ENCODE measurements at regions not wholly inside any gene's neighbourhood (a gene's known extent, or its start where the extent isn't known, plus 50 kb on each side); places are given as distances from the start of the nearest gene placed in this dataset.

DNA sequence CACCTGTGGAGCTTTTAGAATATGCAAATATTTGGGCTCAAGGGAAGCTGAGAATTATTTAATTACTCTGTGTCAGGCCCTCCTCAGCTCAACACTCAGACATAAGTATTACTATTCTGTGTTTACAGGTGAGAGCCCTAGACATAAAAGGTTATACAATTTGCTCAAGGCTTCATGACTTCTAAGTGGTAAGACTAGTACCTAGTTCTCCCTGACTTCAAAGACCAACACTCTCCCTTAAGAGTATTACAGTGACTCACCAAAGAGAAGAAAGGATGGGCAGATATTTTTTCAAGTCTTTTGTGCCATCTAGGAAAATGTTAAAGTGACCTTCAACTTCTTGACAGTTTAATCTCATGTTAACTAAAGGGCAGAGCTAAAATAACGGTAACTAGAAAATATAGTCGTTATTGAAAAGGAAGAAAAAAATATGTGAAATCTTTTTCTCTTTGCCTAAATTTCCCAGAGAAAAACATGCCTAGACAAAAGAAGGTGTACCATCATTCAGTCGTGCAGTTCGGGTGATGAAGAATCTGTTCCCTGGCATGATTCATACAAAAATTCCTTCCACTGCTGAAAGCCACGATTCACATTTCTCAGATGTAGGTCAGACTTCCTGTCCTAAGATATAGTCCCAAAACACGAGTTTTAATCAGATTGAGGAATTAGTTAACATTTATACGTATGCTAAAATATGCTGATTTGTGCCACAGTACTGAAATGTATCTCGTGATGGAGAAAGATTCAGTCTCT, 849.1 kb upstream of the API5 start:
- H3K27me3 ChIP-seq (ENCODE audit: control insufficient read depth, insufficient read depth, low read length), result no peaks in the 10 kb centered on the region
- TF ChIP-seq, protein P1, sequence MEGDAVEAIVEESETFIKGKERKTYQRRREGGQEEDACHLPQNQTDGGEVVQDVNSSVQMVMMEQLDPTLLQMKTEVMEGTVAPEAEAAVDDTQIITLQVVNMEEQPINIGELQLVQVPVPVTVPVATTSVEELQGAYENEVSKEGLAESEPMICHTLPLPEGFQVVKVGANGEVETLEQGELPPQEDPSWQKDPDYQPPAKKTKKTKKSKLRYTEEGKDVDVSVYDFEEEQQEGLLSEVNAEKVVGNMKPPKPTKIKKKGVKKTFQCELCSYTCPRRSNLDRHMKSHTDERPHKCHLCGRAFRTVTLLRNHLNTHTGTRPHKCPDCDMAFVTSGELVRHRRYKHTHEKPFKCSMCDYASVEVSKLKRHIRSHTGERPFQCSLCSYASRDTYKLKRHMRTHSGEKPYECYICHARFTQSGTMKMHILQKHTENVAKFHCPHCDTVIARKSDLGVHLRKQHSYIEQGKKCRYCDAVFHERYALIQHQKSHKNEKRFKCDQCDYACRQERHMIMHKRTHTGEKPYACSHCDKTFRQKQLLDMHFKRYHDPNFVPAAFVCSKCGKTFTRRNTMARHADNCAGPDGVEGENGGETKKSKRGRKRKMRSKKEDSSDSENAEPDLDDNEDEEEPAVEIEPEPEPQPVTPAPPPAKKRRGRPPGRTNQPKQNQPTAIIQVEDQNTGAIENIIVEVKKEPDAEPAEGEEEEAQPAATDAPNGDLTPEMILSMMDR (IDR thresholded peaks at IDR 0.05), result no peak
- no peak for DNase-seq
- H3K9me3 ChIP-seq (ENCODE audit: control insufficient read depth, insufficient read depth, low read length), result no peaks in the 10 kb centered on the region
- no peak for ATAC-seq
- no peaks in the 10 kb centered on the region for H3K4me1 ChIP-seq (ENCODE audit: control insufficient read depth, insufficient read depth, low read length)
- no peak overlapping the region for H3K4me3 Mint-ChIP-seq
- no peaks in the 10 kb centered on the region for H3K27me3 Mint-ChIP-seq (ENCODE audit: low read depth in 2 of 2)
- no peak overlapping the region for H3K4me3 ChIP-seq (ENCODE audit: low read length)
- H3K36me3 Mint-ChIP-seq, result no peaks in the 10 kb centered on the region
- WGBS (ENCODE audit: insufficient coverage), result 84% methylated on average over 6 of the region's 8 CpGs
- intact Hi-C loops (cut with micrococcal nuclease), result no loop called here
- no peak overlapping the region for H3K27ac Mint-ChIP-seq
- H3K27ac ChIP-seq (ENCODE audit: low read length), result no peak overlapping the region
- H3K4me1 Mint-ChIP-seq, result no peaks in the 10 kb centered on the region
- H3K9me3 Mint-ChIP-seq, result peaks cover 8 to 10% of the 10 kb centered on the region in 2 donors
- H3K36me3 ChIP-seq (ENCODE audit: control insufficient read depth, insufficient read depth, low read length), result no peaks in the 10 kb centered on the region

DNA sequence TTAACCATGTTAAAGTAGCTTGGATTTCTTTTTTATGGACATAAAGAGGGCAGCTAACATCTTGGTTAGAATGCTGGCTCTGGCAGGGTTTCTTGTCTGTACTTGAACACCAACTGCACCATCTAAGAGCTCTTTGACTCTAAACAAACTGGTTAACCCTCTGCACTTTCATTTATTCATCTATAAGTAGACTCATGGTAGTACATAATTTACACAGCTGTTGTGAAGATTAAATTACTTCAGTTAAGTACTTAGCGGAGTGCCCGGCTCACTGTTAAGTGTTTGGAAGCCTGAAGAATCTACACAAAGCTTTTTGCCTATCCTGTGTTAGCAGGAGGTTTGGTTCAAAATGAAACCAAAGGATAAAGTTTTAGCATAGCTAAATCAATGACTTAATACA, 846.2 kb upstream of the API5 start:
- H3K36me3 Mint-ChIP-seq, result no peaks in the 10 kb centered on the region
- H3K4me1 Mint-ChIP-seq, result no peaks in the 10 kb centered on the region
- no peak overlapping the region for H3K27ac ChIP-seq (ENCODE audit: low read length)
- H3K4me1 ChIP-seq (ENCODE audit: control insufficient read depth, insufficient read depth, low read length), result no peaks in the 10 kb centered on the region
- H3K27ac Mint-ChIP-seq, result no peak overlapping the region
- no peaks in the 10 kb centered on the region for H3K27me3 ChIP-seq (ENCODE audit: control insufficient read depth, insufficient read depth, low read length)
- no peaks in the 10 kb centered on the region for H3K9me3 ChIP-seq (ENCODE audit: control insufficient read depth, insufficient read depth, low read length)
- TF ChIP-seq, protein P1 (IDR thresholded peaks at IDR 0.05), result no peak
- 79% methylated on average over 2 of the region's 2 CpGs for WGBS (ENCODE audit: insufficient coverage)
- H3K9me3 Mint-ChIP-seq, result peaks cover 8% of the 10 kb centered on the region in 2 donors
- H3K36me3 ChIP-seq (ENCODE audit: control insufficient read depth, insufficient read depth, low read length), result no peaks in the 10 kb centered on the region
- no peak overlapping the region for H3K4me3 Mint-ChIP-seq
- H3K4me3 ChIP-seq (ENCODE audit: low read length), result no peak overlapping the region
- H3K27me3 Mint-ChIP-seq (ENCODE audit: low read depth in 2 of 2), result no peaks in the 10 kb centered on the region
- intact Hi-C loops (cut with micrococcal nuclease), result no loop called here
- no peak for DNase-seq
- no peak for ATAC-seq

DNA sequence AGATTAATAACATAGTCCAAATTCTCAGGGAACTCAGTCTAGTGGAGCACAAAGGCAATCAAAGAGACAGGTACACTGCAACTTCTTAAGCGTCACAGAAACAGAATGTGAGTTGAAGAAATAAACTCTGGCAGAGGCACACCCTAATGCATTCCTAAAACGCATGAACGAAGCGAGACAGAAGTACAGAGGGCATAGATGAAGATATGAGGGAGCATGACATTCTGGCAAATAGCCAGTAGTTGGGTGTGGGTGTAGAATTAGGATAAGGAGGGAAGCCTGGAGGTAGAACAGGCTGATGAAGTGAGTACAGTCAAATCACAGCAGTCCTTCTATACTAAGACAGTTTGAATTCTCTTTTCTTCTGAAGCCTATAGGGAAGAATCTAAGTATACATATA, 838.7 kb upstream of the API5 start:
- Histone ChIP-seq H3K27me3 (ENCODE audit: control insufficient read depth, insufficient read depth, low read length) (no peaks in the 10 kb centered on the region), H3K27ac (ENCODE audit: low read length) (no peak overlapping the region), H3K4me3 (ENCODE audit: low read length) (no peak overlapping the region), H3K9me3 (ENCODE audit: control insufficient read depth, insufficient read depth, low read length) (no peaks in the 10 kb centered on the region), H3K36me3 (ENCODE audit: control insufficient read depth, insufficient read depth, low read length) (no peaks in the 10 kb centered on the region), H3K4me1 (ENCODE audit: control insufficient read depth, insufficient read depth, low read length) (no peaks in the 10 kb centered on the region)
- ATAC-seq (no peak), DNase-seq (no peak)
- 89% methylated on average over 4 of the region's 4 CpGs for WGBS (ENCODE audit: insufficient coverage)
- H3K36me3 Mint-ChIP-seq, result no peaks in the 10 kb centered on the region
- peaks cover 10 to 13% of the 10 kb centered on the region in 2 donors for H3K9me3 Mint-ChIP-seq
- TF ChIP-seq, protein P1 (IDR thresholded peaks at IDR 0.05), result no peak
- H3K4me1 Mint-ChIP-seq, result no peaks in the 10 kb centered on the region
- H3K4me3 Mint-ChIP-seq, result no peak overlapping the region
- no peaks in the 10 kb centered on the region for H3K27me3 Mint-ChIP-seq (ENCODE audit: low read depth in 2 of 2)
- intact Hi-C loops (cut with micrococcal nuclease), result no loop called here
- no peak overlapping the region for H3K27ac Mint-ChIP-seq

DNA sequence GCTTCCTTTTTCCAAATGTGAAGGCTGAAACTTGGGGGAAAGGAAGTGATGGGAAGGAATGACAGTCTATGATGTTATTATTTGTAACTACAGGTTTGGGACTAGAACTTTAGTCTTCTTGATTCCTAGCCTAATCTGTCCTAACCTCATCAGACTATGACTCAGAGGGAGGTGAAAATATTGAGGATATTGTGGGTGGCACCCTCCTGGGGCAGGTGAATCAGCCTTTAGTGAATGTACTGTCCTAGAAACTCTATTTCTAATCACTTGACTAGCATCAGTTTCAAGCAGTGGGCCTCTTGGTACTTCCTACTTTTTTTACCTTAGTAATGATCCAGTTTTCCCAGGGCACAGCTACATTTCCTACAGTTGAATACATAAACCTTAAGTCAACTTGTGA, 829.0 kb upstream of the API5 start:
- no peak overlapping the region for H3K27ac ChIP-seq (ENCODE audit: low read length)
- ATAC-seq, result no peak
- H3K9me3 ChIP-seq (ENCODE audit: control insufficient read depth, insufficient read depth, low read length), result peaks cover 5% of the 10 kb centered on the region
- no peak overlapping the region for H3K4me3 ChIP-seq (ENCODE audit: low read length)
- intact Hi-C loops (cut with micrococcal nuclease), result no loop called here
- H3K4me3 Mint-ChIP-seq, result no peak overlapping the region
- no peaks in the 10 kb centered on the region for H3K4me1 Mint-ChIP-seq
- no peaks in the 10 kb centered on the region for H3K27me3 Mint-ChIP-seq (ENCODE audit: low read depth in 2 of 2)
- H3K27ac Mint-ChIP-seq, result no peak overlapping the region
- no peaks in the 10 kb centered on the region for H3K36me3 ChIP-seq (ENCODE audit: control insufficient read depth, insufficient read depth, low read length)
- H3K27me3 ChIP-seq (ENCODE audit: control insufficient read depth, insufficient read depth, low read length), result no peaks in the 10 kb centered on the region
- TF ChIP-seq, protein P1 (IDR thresholded peaks at IDR 0.05), result no peak
- H3K4me1 ChIP-seq (ENCODE audit: control insufficient read depth, insufficient read depth, low read length), result no peaks in the 10 kb centered on the region
- H3K36me3 Mint-ChIP-seq, result no peaks in the 10 kb centered on the region
- peaks cover 14 to 19% of the 10 kb centered on the region in 2 donors for H3K9me3 Mint-ChIP-seq
- no peak for DNase-seq

All from natural killer cell (primary cell).